ENCODE measurements at regions not wholly inside any gene's neighbourhood (a gene's known extent, or its start where the extent isn't known, plus 50 kb on each side); places are given as distances from the start of the nearest gene placed in this dataset.

- no peak for TF ChIP-seq CTCF (IDR thresholded peaks at IDR 0.05)
- TF ChIP-seq REST (IDR thresholded peaks at IDR 0.05; ENCODE audit: low read depth, low read length) = no peak
Measured at GRCh38 chr18:52190195-52190594, 149.8 kb upstream of the DCC start.

All from SK-N-SH (cell line).